ENCODE measurements at regions not wholly inside any gene's neighbourhood (a gene's known extent, or its start where the extent isn't known, plus 50 kb on each side); places are given as distances from the start of the nearest gene placed in this dataset.

DNA sequence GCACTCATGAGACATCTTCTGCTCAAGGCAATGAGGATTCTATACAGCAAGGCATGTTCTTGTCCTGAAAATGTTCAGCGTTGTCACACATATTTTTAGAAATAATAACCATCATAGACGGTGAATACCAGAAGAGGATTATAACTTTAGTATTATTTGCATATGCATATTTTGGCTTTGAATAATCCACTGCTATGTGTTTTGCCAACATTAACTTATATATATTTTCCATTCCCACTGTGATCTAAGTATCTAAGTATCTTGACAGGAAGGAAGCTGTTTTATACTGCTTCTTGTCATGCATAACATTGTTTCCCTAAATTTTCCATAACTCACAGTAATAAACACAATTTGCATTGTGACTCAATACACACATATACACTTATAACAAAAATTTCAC, 509.5 kb downstream of the TBL1XR1 start:
- peaks cover 4% of the 10 kb centered on the region for H3K9me3 Mint-ChIP-seq (ENCODE audit: low read depth)
- DNase-seq, result no peak
- CTCF ChIA-PET, result no interaction called here
- H3K36me3 Mint-ChIP-seq, result no peaks in the 10 kb centered on the region
- no peaks in the 10 kb centered on the region for H3K27me3 Mint-ChIP-seq
- H3K27ac Mint-ChIP-seq, result no peak overlapping the region
- no peak for ATAC-seq
- no peaks in the 10 kb centered on the region for H3K4me1 Mint-ChIP-seq
- no peak overlapping the region for H3K4me3 Mint-ChIP-seq

DNA sequence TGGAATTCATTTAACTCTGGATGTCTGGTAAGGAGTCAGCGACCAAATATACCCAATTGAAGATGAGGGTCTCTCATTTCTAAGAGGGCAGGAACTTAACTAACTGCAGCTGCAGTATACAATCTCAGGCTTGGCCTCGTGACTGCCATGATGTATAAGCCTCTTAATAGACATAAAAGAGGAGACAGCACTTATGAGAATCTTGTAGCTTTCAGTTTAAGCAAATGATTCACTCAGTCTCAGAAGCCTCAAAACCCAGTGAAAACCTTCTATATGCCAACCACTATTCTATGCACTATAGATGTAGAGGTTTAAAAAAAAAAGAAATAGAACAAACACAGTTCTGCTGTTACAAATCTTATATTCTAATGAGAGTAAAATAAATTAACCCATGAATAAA, 513.9 kb downstream of the TBL1XR1 start:
- Mint-ChIP-seq H3K4me3 (no peak overlapping the region), H3K27me3 (no peaks in the 10 kb centered on the region), H3K27ac (no peak overlapping the region)

GRCh38 chr3:176663837-176664831, 533.1 kb downstream of the TBL1XR1 start:
- DNase-seq, result no peak
- Mint-ChIP-seq H3K4me1 (no peaks in the 10 kb centered on the region), H3K27me3 (no peaks in the 10 kb centered on the region), H3K4me3 (no peak overlapping the region), H3K36me3 (no peaks in the 10 kb centered on the region), H3K9me3 (ENCODE audit: low read depth) (peaks cover 3% of the 10 kb centered on the region), H3K27ac (no peak overlapping the region)
- CTCF ChIA-PET, result no interaction called here
- no peak for ATAC-seq

More for the DNA sequence above, 513.9 kb downstream of the TBL1XR1 start:
- DNase-seq (no peak), ATAC-seq (no peak)
- Mint-ChIP-seq H3K36me3 (no peaks in the 10 kb centered on the region), H3K9me3 (ENCODE audit: low read depth) (peaks cover 9% of the 10 kb centered on the region), H3K4me1 (no peaks in the 10 kb centered on the region)
- CTCF ChIA-PET, result no interaction called here

DNA sequence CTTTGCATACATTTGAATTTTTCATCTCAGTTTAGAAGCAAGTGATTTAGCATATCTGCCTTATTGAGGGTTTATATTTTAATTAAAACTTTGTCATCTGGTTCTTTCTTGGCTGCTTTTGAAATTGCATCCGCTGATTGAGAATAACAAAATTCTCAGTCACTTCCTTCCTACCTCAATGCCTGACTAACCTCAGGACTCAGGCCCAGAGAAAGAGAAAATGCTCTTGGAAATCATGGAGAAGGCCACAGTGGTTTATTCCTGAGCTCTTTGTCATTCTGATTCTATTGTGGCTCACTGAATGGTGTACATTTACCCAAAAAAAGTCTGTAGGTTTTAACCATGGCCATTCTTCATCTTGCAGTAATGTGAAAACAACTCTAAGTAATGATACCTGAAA, 533.9 kb downstream of the TBL1XR1 start:
- Mint-ChIP-seq H3K4me3 (no peak overlapping the region), H3K36me3 (no peaks in the 10 kb centered on the region), H3K27ac (no peak overlapping the region), H3K9me3 (ENCODE audit: low read depth) (peaks cover 3% of the 10 kb centered on the region), H3K4me1 (no peaks in the 10 kb centered on the region), H3K27me3 (no peaks in the 10 kb centered on the region)
- CTCF ChIA-PET, result no interaction called here
- ATAC-seq, result no peak
- DNase-seq, result no peak

DNA sequence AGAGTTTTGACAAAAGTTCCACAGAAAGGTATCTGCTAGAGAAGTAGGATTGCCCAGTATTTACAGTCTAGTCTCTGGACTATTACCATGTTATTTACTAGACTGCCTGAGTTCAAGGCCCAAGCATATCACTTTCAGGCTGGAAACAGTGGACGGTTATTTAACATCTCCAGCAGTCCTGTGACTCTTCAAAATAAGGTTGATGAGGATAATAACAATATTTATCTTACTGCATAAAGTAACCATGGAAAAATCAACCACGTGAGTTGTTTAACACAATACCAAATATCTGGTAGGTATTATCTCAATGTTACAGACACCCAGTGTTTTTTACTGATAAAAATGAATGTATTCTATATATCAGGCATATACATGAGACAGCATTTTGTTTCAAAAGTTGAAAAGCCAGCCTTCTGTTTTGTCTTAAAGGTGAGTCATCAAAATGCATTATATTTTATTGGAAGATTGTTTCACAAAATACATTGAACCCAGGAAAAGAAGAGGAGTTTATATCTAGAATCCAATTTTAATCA, 535.8 kb downstream of the TBL1XR1 start:
- peaks cover 3% of the 10 kb centered on the region for H3K9me3 Mint-ChIP-seq (ENCODE audit: low read depth)
- ATAC-seq (no peak), DNase-seq (no peak)
- no peaks in the 10 kb centered on the region for H3K36me3 Mint-ChIP-seq
- no peak overlapping the region for H3K27ac Mint-ChIP-seq
- H3K4me3 Mint-ChIP-seq, result no peak overlapping the region
- CTCF ChIA-PET, result no interaction called here
- H3K27me3 Mint-ChIP-seq, result no peaks in the 10 kb centered on the region
- H3K4me1 Mint-ChIP-seq, result no peaks in the 10 kb centered on the region

- no peaks in the 10 kb centered on the region for H3K4me1 Mint-ChIP-seq
Measured at GRCh38 chr3:176655404-176656094, 541.7 kb downstream of the TBL1XR1 start.

DNA sequence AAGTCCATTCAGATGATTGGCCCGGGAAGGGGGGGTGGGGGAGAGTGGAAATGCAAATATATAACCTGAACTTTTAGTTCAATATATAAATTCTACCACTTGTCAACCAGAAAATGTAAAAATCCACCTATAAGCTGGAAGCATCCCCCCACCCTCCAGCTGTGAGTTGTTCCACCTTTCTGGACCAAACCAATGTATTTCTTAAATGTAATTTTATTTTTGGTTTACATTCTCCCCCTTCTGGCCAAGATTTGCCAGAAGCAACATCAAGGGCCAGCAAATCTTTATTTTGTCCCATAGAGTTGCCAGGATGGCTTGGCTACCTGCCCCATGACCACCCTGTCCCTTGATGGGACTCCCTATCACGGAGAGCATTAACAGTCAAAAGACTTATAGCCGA, 545.7 kb downstream of the TBL1XR1 start:
- DNase-seq (no peak), ATAC-seq (no peak)
- H3K27ac Mint-ChIP-seq, result no peak overlapping the region
- no peaks in the 10 kb centered on the region for H3K27me3 Mint-ChIP-seq
- no peaks in the 10 kb centered on the region for H3K9me3 Mint-ChIP-seq (ENCODE audit: low read depth)
- H3K4me3 Mint-ChIP-seq, result no peak overlapping the region
- CTCF ChIA-PET, result no interaction called here
- H3K4me1 Mint-ChIP-seq, result no peaks in the 10 kb centered on the region
- H3K36me3 Mint-ChIP-seq, result no peaks in the 10 kb centered on the region

More at GRCh38 chr3:176655404-176656094, 541.7 kb downstream of the TBL1XR1 start:
- DNase-seq, result no peak
- ATAC-seq, result no peak
- no peaks in the 10 kb centered on the region for H3K27me3 Mint-ChIP-seq
- no peak overlapping the region for H3K4me3 Mint-ChIP-seq
- no peaks in the 10 kb centered on the region for H3K36me3 Mint-ChIP-seq
- H3K9me3 Mint-ChIP-seq (ENCODE audit: low read depth), result no peaks in the 10 kb centered on the region
- no peak overlapping the region for H3K27ac Mint-ChIP-seq
- CTCF ChIA-PET, result no interaction called here

DNA sequence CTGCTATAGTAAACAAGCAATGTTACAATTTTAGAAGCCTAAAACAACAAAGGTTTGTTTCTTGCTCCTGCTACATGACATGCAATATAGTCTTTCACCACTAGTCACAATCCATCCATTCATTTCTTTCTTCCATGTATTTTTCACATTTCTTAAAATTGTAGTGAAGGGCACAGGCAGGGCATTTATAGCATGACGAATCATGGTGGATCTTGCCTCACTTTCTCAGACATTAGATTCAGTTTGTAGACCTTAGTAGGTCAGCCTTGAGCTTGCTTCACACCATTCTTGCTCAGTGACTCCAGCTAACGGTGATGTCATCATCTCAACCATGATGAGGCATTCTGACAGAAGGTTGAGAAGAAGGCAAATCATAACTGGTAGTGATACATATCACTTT, 546.8 kb downstream of the TBL1XR1 start:
- ATAC-seq, result no peak
- Mint-ChIP-seq H3K4me1 (no peaks in the 10 kb centered on the region), H3K27ac (no peak overlapping the region), H3K9me3 (ENCODE audit: low read depth) (no peaks in the 10 kb centered on the region), H3K27me3 (no peaks in the 10 kb centered on the region), H3K36me3 (no peaks in the 10 kb centered on the region), H3K4me3 (no peak overlapping the region)
- CTCF ChIA-PET, result no interaction called here
- no peak for DNase-seq

DNA sequence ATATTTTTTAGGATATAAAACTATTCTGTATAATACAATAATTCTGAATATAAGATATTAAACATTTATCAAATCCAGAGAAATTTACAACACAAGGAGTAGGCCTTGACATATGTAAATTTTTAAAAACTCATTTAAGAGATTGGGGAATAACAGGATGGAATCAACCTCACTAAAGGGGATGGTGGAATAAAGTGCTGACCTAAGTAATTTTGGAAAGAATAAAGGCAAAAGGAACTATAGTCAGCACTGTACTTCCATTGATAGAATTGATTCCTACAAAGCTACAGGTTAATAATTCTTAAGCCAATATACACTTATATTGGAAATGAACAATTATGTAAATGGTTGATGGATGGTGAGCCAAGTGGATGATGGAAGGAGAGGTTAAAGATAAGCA, 549.3 kb downstream of the TBL1XR1 start:
- Mint-ChIP-seq H3K36me3 (no peaks in the 10 kb centered on the region), H3K4me1 (no peaks in the 10 kb centered on the region), H3K27ac (no peak overlapping the region), H3K4me3 (no peak overlapping the region), H3K27me3 (no peaks in the 10 kb centered on the region), H3K9me3 (ENCODE audit: low read depth) (no peaks in the 10 kb centered on the region)
- ATAC-seq (no peak), DNase-seq (no peak)
- CTCF ChIA-PET, result no interaction called here

GRCh38 chr3:176633511-176633910, 563.8 kb downstream of the TBL1XR1 start:
- no peak overlapping the region for H3K4me3 Mint-ChIP-seq
- no peaks in the 10 kb centered on the region for H3K9me3 Mint-ChIP-seq (ENCODE audit: low read depth)
- no peaks in the 10 kb centered on the region for H3K27me3 Mint-ChIP-seq
- H3K4me1 Mint-ChIP-seq, result no peaks in the 10 kb centered on the region
- CTCF ChIA-PET, result no interaction called here
- DNase-seq (no peak), ATAC-seq (no peak)
- H3K36me3 Mint-ChIP-seq, result no peaks in the 10 kb centered on the region
- no peak overlapping the region for H3K27ac Mint-ChIP-seq

- Mint-ChIP-seq H3K27me3 (no peaks in the 10 kb centered on the region), H3K9me3 (ENCODE audit: low read depth) (no peaks in the 10 kb centered on the region), H3K27ac (no peak overlapping the region), H3K4me1 (no peaks in the 10 kb centered on the region), H3K36me3 (no peaks in the 10 kb centered on the region), H3K4me3 (no peak overlapping the region)
- CTCF ChIA-PET, result no interaction called here
- ATAC-seq (no peak), DNase-seq (no peak)
Measured at GRCh38 chr3:176632925-176633324, 564.4 kb downstream of the TBL1XR1 start.

- Mint-ChIP-seq H3K27me3 (no peaks in the 10 kb centered on the region), H3K4me1 (no peaks in the 10 kb centered on the region), H3K27ac (no peak overlapping the region), H3K36me3 (no peaks in the 10 kb centered on the region), H3K9me3 (ENCODE audit: low read depth) (no peaks in the 10 kb centered on the region), H3K4me3 (no peak overlapping the region)
- DNase-seq (no peak), ATAC-seq (no peak)
- CTCF ChIA-PET, result no interaction called here
Measured at GRCh38 chr3:176631165-176631564, 566.1 kb downstream of the TBL1XR1 start.

DNA sequence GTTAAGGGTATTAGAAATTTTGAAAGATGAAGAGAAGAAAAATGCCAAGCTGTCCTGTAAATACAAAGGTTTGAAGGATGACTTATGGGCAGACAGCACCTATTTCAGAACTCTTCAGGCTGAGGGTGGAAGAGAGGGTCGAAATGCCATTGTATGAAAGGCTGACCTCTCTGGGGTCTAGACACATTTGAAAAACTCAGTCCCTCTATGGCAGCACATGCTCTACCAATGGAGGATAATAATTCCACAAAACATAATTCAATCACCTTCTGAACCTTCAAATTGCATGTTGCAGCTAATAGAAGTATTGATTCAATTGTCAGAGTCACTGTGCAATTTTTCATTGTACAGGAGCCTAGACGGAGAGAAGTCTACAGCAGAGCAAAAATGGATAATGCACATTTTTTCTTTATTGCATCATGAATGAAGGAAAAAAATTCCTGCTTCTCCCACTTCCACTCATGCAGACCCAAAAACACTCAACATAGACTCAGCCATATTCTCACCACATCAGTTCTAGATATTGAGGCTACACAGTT, 569.1 kb downstream of the TBL1XR1 start:
- DNase-seq (no peak), ATAC-seq (no peak)
- peaks cover 2% of the 10 kb centered on the region for H3K9me3 Mint-ChIP-seq (ENCODE audit: low read depth)
- no peaks in the 10 kb centered on the region for H3K4me1 Mint-ChIP-seq
- H3K27me3 Mint-ChIP-seq, result no peaks in the 10 kb centered on the region
- H3K36me3 Mint-ChIP-seq, result no peaks in the 10 kb centered on the region
- H3K4me3 Mint-ChIP-seq, result no peak overlapping the region
- H3K27ac Mint-ChIP-seq, result no peak overlapping the region
- CTCF ChIA-PET, result no interaction called here
